Endothelial cell of umbilical vein (primary cell): ENCODE measurements at regions not wholly inside any gene's neighbourhood (a gene's known extent, or its start where the extent isn't known, plus 50 kb on each side); places are given as distances from the start of the nearest gene placed in this dataset.

Experiments
- BruUV-seq: library from RNA; stranded (reverse); fragments of 400-500 nt; replicated peaks from 2 replicates; lab custom pipeline; 2021; lab: Mats Ljungman, UMichigan
- CTCF ChIA-PET: fragments of 300-600, 350-600 bp; sonication (Branson Sonifier 250); formaldehyde crosslinking; loops from one replicate; lab custom pipeline; 2021; ENCODE audit warnings: antibody characterized with exemption, inconsistent platforms; lab: Charles Lee
- POLR2A ChIA-PET: fragments of 300-600, 350-600 bp; sonication (Branson Sonifier 250); formaldehyde crosslinking; loops from one replicate; lab custom pipeline; 2021; ENCODE audit warnings: antibody characterized with exemption, inconsistent platforms; lab: Charles Lee
- DNase-seq: peaks from one replicate; pipeline ENCODE4 v3.0.0-alpha.2; 2011; ENCODE audit warnings: low read depth, low spot score
- FAIRE-seq: peaks from 2 replicates; lab custom pipeline; 2011; peaks lifted over from hg19 to GRCh38; lab: Jason Lieb, UNC
- H2AFZ ChIP-seq: 2 replicates; pipeline ENCODE4 v1.6.0; 2012; ENCODE audit warnings: low read depth, low read length, control low read depth, inconsistent platforms
- H3K27ac ChIP-seq: 2 replicates; pipeline ENCODE4 v1.5.1; 2011; ENCODE audit warnings: low read depth, mild to moderate bottlenecking, control low read depth, low read length, moderate library complexity; ENCODE audit not compliant: insufficient read depth
- H3K27me3 ChIP-seq, 2 experiments: 2 replicates each; pipeline versions ENCODE4 v1.6.0 to v1.6.1; 2011; ENCODE audit warnings: low read length in 2 of 2, mixed read lengths in 1 of 2; ENCODE audit not compliant: control insufficient read depth in 2 of 2, insufficient read depth in 2 of 2
- H3K36me3 ChIP-seq, 2 experiments: 2 replicates in 1 of 2; 3 replicates in 1 of 2; pipeline ENCODE4 v1.5.1; 2011; ENCODE audit warnings: low read length in 2 of 2, mild to moderate bottlenecking in 1 of 2, moderate library complexity in 1 of 2; ENCODE audit not compliant: control insufficient read depth in 2 of 2, insufficient read depth in 2 of 2; ENCODE audit errors: extremely low read depth in 1 of 2
- H3K4me1 ChIP-seq: 3 replicates; pipeline ENCODE4 v1.5.1; 2011; ENCODE audit warnings: mild to moderate bottlenecking, low read length; ENCODE audit not compliant: control insufficient read depth, insufficient read depth; ENCODE audit errors: extremely low read depth
- H3K4me2 ChIP-seq: 2 replicates; pipeline ENCODE4 v1.6.1; 2011; ENCODE audit warnings: low read length, control low read depth, mixed read lengths; ENCODE audit not compliant: insufficient read depth
- H3K4me3 ChIP-seq, 3 experiments: fragments of 200-600 bp in 1 of 3; sonication (generic), shearing (Covaris generic) in 1 of 3; replicated peaks in 1 of 3; 2 replicates each; pipeline ENCODE4 v1.5.1; 2011 to 2016; ENCODE audit warnings: control low read depth in 3 of 3, low read length in 3 of 3, mild to moderate bottlenecking in 2 of 3, inconsistent platforms in 1 of 3, low read depth in 1 of 3, moderate library complexity in 1 of 3; ENCODE audit not compliant: insufficient read depth in 1 of 3
- H3K79me2 ChIP-seq: 2 replicates; pipeline ENCODE4 v1.6.0; 2012; ENCODE audit warnings: low read length, inconsistent platforms; ENCODE audit not compliant: control insufficient read depth, insufficient read depth
- H3K9ac ChIP-seq: replicated peaks from 2 replicates; pipeline ENCODE3; 2011; ENCODE audit warnings: low read length, control low read depth; ENCODE audit not compliant: insufficient read depth; ENCODE audit errors: extremely low read depth
- H3K9me1 ChIP-seq: replicated peaks from 3 replicates; pipeline ENCODE4 v1.6.0; 2011; ENCODE audit warnings: mild to moderate bottlenecking, low read length; ENCODE audit not compliant: control insufficient read depth, insufficient read depth; ENCODE audit errors: extremely low read depth
- H3K9me3 ChIP-seq: replicated peaks from 2 replicates; pipeline ENCODE4 v1.5.1; 2012; ENCODE audit warnings: low read length, inconsistent platforms; ENCODE audit not compliant: control insufficient read depth, insufficient read depth
- H4K20me1 ChIP-seq: replicated peaks from 2 replicates; pipeline ENCODE3; 2011; ENCODE audit warnings: mild to moderate bottlenecking, low read length; ENCODE audit not compliant: control insufficient read depth, insufficient read depth; ENCODE audit errors: extremely low read depth
- EZH2 ChIP-seq: IDR thresholded peaks from 2 replicates; pipeline ENCODE4 v1.6.1; 2012; ENCODE audit warnings: borderline replicate concordance, low read depth, mild to moderate bottlenecking, moderate library complexity, low read length, inconsistent platforms; ENCODE audit not compliant: severe bottlenecking
- FOS ChIP-seq: IDR thresholded peaks from 2 replicates; pipeline ENCODE4 v1.6.1; 2011; ENCODE audit warnings: mild to moderate bottlenecking, low read length, moderate library complexity, borderline replicate concordance; ENCODE audit not compliant: insufficient read depth
- GATA2 ChIP-seq: IDR thresholded peaks from 2 replicates; pipeline ENCODE4 v1.7.0; 2011; ENCODE audit warnings: low read depth, mild to moderate bottlenecking, moderate library complexity, mixed read lengths, low read length; ENCODE audit not compliant: insufficient read length, insufficient read depth
- JUN ChIP-seq: IDR thresholded peaks from 2 replicates; pipeline ENCODE4 v1.6.1; 2011; ENCODE audit warnings: borderline replicate concordance, low read depth; ENCODE audit not compliant: insufficient read length, insufficient read depth
- MYC ChIP-seq: IDR thresholded peaks from one replicate; pipeline ENCODE4 v1.6.1; 2011; ENCODE audit warnings: mild to moderate bottlenecking, low read depth, low read length
- POLR2A ChIP-seq: IDR thresholded peaks from 2 replicates; pipeline ENCODE4 v1.6.1; 2012; ENCODE audit warnings: low read depth, mild to moderate bottlenecking, control low read depth, low read length
- POLR2AphosphoS5 ChIP-seq: IDR thresholded peaks from 2 replicates; pipeline ENCODE4 v1.6.1; 2012; ENCODE audit warnings: low read depth, mild to moderate bottlenecking, control low read depth, low read length, moderate library complexity; ENCODE audit not compliant: insufficient read depth
- dilution Hi-C: fragments of 300-500 bp; cut with MboI; formaldehyde crosslinking; loops from one replicate; pipeline ENCODE4 v1.15.0; 2019; ENCODE audit warnings: low sequenced_read_pairs; ENCODE audit not compliant: extremely low pct_ligation_motif_present
- intact Hi-C: fragments of 100-400 bp; cut with micrococcal nuclease; formaldehyde crosslinking; loops from one replicate; pipeline ENCODE4 v1.10.0; 2022
- TF ChIP-seq, protein P1 (sequence below): IDR thresholded peaks from 2 replicates; pipeline ENCODE4 v1.6.1; 2011; ENCODE audit not compliant: insufficient read depth, insufficient read length
- TF ChIP-seq, protein P2 (sequence below), 2 donors: IDR thresholded peaks; 1 replicate in 1 of 2; 2 replicates in 1 of 2; pipeline ENCODE4 v1.5.1; 2011; ENCODE audit warnings: low read length in 2 of 2, mild to moderate bottlenecking in 2 of 2, moderate library complexity in 2 of 2, control low read depth in 1 of 2, inconsistent platforms in 1 of 2, low read depth in 1 of 2; ENCODE audit not compliant: insufficient read depth in 1 of 2; ENCODE audit errors: extremely low read depth in 1 of 2

DNA sequence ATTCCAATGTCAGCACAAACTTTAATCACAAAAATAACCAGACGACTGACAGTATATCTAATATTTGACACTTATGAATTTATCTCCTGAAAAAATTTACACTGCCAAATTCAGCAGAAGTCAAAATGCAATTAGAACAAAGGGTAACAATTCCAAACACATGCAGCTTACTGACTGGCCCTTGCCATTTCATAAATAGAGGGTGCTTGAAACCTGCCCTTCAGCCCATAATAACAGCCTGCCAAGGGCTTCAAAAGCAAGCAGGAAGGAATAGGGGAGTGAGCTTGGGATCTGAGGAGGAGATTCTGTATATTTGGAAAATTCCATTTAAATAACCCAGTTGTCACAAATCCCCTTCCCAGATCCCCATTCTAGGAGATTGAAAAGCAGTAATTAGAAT, 66.1 kb upstream of the IQCM start:
- Histone ChIP-seq H3K36me3 (no peaks in the 10 kb centered on the region), H3K4me2 (no peak overlapping the region), H2AFZ (no peak overlapping the region), H3K27ac (no peak overlapping the region), H3K27me3 (no peaks in the 10 kb centered on the region), H3K4me1 (no peaks in the 10 kb centered on the region), H4K20me1 (no peaks in the 10 kb centered on the region), H3K79me2 (no peaks in the 10 kb centered on the region), H3K9ac (no peak overlapping the region), H3K9me3 (no peaks in the 10 kb centered on the region), H3K9me1 (no peaks in the 10 kb centered on the region), H3K4me3 (no peak overlapping the region)
- ChIA-PET POLR2A (no interaction called here), CTCF (no interaction called here)
- DNase-seq, result no peak
- intact Hi-C loops (no loop called here), dilution Hi-C loops (no loop called here)
- no peak for FAIRE-seq
- BruUV-seq, result no TSS peak
- TF ChIP-seq, protein P1, sequence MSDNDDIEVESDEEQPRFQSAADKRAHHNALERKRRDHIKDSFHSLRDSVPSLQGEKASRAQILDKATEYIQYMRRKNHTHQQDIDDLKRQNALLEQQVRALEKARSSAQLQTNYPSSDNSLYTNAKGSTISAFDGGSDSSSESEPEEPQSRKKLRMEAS, result no peak
- no peak for TF ChIP-seq POLR2AphosphoS5
- TF ChIP-seq JUN, result no peak
- TF ChIP-seq FOS, result no peak
- no peak for TF ChIP-seq EZH2
- TF ChIP-seq GATA2, result no peak
- TF ChIP-seq MYC, result no peak
- TF ChIP-seq POLR2A, result no peak
- TF ChIP-seq, protein P2, sequence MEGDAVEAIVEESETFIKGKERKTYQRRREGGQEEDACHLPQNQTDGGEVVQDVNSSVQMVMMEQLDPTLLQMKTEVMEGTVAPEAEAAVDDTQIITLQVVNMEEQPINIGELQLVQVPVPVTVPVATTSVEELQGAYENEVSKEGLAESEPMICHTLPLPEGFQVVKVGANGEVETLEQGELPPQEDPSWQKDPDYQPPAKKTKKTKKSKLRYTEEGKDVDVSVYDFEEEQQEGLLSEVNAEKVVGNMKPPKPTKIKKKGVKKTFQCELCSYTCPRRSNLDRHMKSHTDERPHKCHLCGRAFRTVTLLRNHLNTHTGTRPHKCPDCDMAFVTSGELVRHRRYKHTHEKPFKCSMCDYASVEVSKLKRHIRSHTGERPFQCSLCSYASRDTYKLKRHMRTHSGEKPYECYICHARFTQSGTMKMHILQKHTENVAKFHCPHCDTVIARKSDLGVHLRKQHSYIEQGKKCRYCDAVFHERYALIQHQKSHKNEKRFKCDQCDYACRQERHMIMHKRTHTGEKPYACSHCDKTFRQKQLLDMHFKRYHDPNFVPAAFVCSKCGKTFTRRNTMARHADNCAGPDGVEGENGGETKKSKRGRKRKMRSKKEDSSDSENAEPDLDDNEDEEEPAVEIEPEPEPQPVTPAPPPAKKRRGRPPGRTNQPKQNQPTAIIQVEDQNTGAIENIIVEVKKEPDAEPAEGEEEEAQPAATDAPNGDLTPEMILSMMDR (IDR thresholded peaks at IDR 0.05; ENCODE audit: extremely low read depth in 1 of 2, insufficient read depth in 1 of 2, low read depth in 1 of 2, low read length in 2 of 2), result no peak
